DND-41 (cell line): ENCODE measurements at regions not wholly inside any gene's neighbourhood (a gene's known extent, or its start where the extent isn't known, plus 50 kb on each side); places are given as distances from the start of the nearest gene placed in this dataset.

ENCODE experiments used
- ATAC-seq: fragments of 200-7000 bp; cut with Tn5 transposase; 3 replicates; pipeline ENCODE4 v1.9.1; 2021; ENCODE audit warnings: low read depth; ENCODE audit not compliant: insufficient read depth
- DNase-seq: peaks from one replicate; pipeline ENCODE4 v3.0.0-alpha.2; 2020
- H2AFZ ChIP-seq: 2 replicates; pipeline ENCODE4 v1.6.0; 2012; ENCODE audit warnings: low read depth, low read length
- H3K27ac ChIP-seq: 2 replicates; pipeline ENCODE4 v1.5.1; 2012; ENCODE audit warnings: low read length, inconsistent platforms
- H3K27me3 ChIP-seq: fragments of 200-600 bp; sonication (generic); 2 replicates; pipeline ENCODE4 v1.6.0; 2012; ENCODE audit warnings: low read length, mild to moderate bottlenecking, inconsistent platforms; ENCODE audit not compliant: insufficient read depth, poor library complexity
- H3K36me3 ChIP-seq: 2 replicates; pipeline ENCODE4 v1.5.1; 2012; ENCODE audit warnings: low read length, inconsistent platforms; ENCODE audit not compliant: insufficient read depth
- H3K4me1 ChIP-seq: 2 replicates; pipeline ENCODE4 v1.5.1; 2012; ENCODE audit warnings: mild to moderate bottlenecking, low read length; ENCODE audit not compliant: insufficient read depth
- H3K4me2 ChIP-seq: 2 replicates; pipeline ENCODE4 v1.6.0; 2012; ENCODE audit warnings: mild to moderate bottlenecking, moderate library complexity, low read length, inconsistent platforms; ENCODE audit not compliant: insufficient read depth
- H3K4me3 ChIP-seq, 2 experiments: fragments of 200-600 bp in 1 of 2; shearing (Covaris generic) in 1 of 2; 2 replicates each; pipeline ENCODE4 v1.5.1; 2012 to 2016; ENCODE audit warnings: inconsistent platforms in 2 of 2, low read length in 2 of 2, mild to moderate bottlenecking in 2 of 2, low read depth in 1 of 2, moderate library complexity in 1 of 2
- H3K79me2 ChIP-seq: 2 replicates; pipeline ENCODE4 v1.6.0; 2012; ENCODE audit warnings: low read length, inconsistent platforms; ENCODE audit not compliant: insufficient read depth
- H3K9ac ChIP-seq: 2 replicates; pipeline ENCODE4 v1.6.0; 2012; ENCODE audit warnings: low read depth, mild to moderate bottlenecking, inconsistent platforms, low read length, moderate library complexity
- H3K9me3 ChIP-seq: 2 replicates; pipeline ENCODE4 v1.5.1; 2012; ENCODE audit warnings: low read length, moderate library complexity, mild to moderate bottlenecking, inconsistent platforms; ENCODE audit not compliant: insufficient read depth, severe bottlenecking
- H4K20me1 ChIP-seq: 2 replicates; pipeline ENCODE4 v1.6.0; 2012; ENCODE audit warnings: low read length; ENCODE audit not compliant: insufficient read depth
- EZH2 ChIP-seq: IDR thresholded peaks from 3 replicates; pipeline ENCODE4 v1.6.1; 2012; ENCODE audit warnings: borderline replicate concordance, low read depth, mild to moderate bottlenecking, moderate library complexity, low read length, inconsistent platforms; ENCODE audit not compliant: severe bottlenecking
- TF ChIP-seq, protein P1 (sequence below): IDR thresholded peaks from 2 replicates; pipeline ENCODE4 v1.5.1; 2012; ENCODE audit warnings: borderline replicate concordance, low read length, moderate library complexity, mild to moderate bottlenecking; ENCODE audit not compliant: poor library complexity, severe bottlenecking; ENCODE audit errors: extremely low read depth

DNA sequence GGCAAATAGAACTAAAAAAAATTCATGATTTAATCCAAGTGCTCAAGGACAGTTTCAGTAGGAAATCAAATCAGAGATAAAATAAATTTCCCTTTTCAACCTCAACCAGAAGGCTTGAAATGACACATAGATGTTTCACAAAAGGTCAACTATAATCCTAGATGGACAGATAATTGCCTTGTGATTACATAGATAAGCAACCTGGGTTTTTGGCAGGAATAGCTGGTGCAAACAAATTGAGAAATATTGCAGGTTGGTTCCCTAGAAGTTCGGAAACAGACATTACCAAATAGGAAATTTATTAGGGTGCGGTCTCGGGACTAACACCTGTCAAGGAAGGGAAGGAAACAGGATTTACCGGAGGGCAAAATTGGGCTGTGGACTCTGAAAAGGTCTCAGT, 497.5 kb downstream of the COG6 start:
- DNase-seq (no peak), ATAC-seq (no peak)
- H3K27ac ChIP-seq = no peak overlapping the region
- H3K36me3 ChIP-seq = no peaks in the 10 kb centered on the region
- no peaks in the 10 kb centered on the region for H3K9me3 ChIP-seq
- TF ChIP-seq EZH2 = no peak
- TF ChIP-seq, protein P1, sequence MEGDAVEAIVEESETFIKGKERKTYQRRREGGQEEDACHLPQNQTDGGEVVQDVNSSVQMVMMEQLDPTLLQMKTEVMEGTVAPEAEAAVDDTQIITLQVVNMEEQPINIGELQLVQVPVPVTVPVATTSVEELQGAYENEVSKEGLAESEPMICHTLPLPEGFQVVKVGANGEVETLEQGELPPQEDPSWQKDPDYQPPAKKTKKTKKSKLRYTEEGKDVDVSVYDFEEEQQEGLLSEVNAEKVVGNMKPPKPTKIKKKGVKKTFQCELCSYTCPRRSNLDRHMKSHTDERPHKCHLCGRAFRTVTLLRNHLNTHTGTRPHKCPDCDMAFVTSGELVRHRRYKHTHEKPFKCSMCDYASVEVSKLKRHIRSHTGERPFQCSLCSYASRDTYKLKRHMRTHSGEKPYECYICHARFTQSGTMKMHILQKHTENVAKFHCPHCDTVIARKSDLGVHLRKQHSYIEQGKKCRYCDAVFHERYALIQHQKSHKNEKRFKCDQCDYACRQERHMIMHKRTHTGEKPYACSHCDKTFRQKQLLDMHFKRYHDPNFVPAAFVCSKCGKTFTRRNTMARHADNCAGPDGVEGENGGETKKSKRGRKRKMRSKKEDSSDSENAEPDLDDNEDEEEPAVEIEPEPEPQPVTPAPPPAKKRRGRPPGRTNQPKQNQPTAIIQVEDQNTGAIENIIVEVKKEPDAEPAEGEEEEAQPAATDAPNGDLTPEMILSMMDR = no peak
- no peak overlapping the region for H2AFZ ChIP-seq
- H3K4me3 ChIP-seq = no peak overlapping the region
- no peaks in the 10 kb centered on the region for H3K79me2 ChIP-seq
- H3K4me2 ChIP-seq = no peak overlapping the region
- no peaks in the 10 kb centered on the region for H4K20me1 ChIP-seq
- H3K4me1 ChIP-seq = no peaks in the 10 kb centered on the region
- peaks cover 6% of the 10 kb centered on the region for H3K27me3 ChIP-seq
- H3K9ac ChIP-seq = no peak overlapping the region

GRCh38 chr13:40153516-40153915, 498.1 kb downstream of the COG6 start:
- Histone ChIP-seq H3K27ac (no peak overlapping the region), H3K9me3 (no peaks in the 10 kb centered on the region), H3K79me2 (no peaks in the 10 kb centered on the region), H3K4me2 (no peak overlapping the region), H3K4me3 (no peak overlapping the region), H4K20me1 (no peaks in the 10 kb centered on the region), H3K4me1 (no peaks in the 10 kb centered on the region), H2AFZ (no peak overlapping the region), H3K9ac (no peak overlapping the region), H3K27me3 (peaks cover 8% of the 10 kb centered on the region), H3K36me3 (no peaks in the 10 kb centered on the region)
- TF ChIP-seq EZH2 = no peak
- TF ChIP-seq, protein P1 = no peak
- DNase-seq = no peak
- ATAC-seq = no peak

DNA sequence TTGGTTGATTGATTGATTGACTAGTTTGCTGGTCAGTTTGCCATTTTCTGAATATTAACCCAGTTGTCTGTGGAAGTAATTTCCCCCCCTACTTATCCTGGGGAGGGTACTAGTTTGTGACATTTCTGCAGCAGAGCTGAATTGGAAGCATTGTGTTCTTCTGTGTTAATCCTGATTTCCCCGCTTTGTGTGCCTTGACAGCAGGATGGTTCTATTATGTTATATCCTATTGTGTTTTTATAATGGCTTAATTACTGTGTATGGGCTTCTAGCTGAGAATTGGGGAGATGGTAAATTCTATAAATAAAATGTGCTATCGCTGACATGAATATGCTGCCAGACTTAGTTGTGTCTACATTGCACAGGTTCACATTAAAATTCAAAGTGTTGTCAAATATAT, 499.7 kb downstream of the COG6 start:
- H3K9ac ChIP-seq = no peak overlapping the region
- no peaks in the 10 kb centered on the region for H4K20me1 ChIP-seq
- H3K79me2 ChIP-seq = no peaks in the 10 kb centered on the region
- TF ChIP-seq EZH2 = no peak
- TF ChIP-seq, protein P1 = no peak
- no peak for DNase-seq
- no peak overlapping the region for H2AFZ ChIP-seq
- H3K27me3 ChIP-seq = peaks cover 5% of the 10 kb centered on the region
- no peak overlapping the region for H3K27ac ChIP-seq
- H3K9me3 ChIP-seq = no peaks in the 10 kb centered on the region
- no peaks in the 10 kb centered on the region for H3K4me1 ChIP-seq
- no peak overlapping the region for H3K4me2 ChIP-seq
- H3K36me3 ChIP-seq = no peaks in the 10 kb centered on the region
- ATAC-seq = no peak
- H3K4me3 ChIP-seq = no peak overlapping the region

DNA sequence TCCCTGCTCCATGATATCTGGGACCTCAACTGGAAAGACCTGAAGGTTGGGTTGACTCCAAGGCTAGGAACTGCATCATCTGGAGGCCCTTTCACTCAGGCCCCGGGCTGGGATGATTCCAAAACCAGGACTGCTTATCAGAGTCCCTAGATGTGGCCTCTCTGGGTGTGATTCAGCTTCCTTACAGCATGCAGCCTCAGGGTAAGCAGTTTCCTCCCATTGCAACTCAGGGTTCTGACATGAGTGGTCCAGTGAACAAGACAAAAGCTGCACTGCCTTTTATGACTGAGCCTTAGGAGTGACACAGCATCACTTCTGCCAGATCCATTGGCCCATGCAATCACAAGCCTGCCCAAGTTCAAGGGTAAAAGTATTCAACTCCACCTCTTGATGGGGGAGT, 502.8 kb downstream of the COG6 start:
- Histone ChIP-seq H3K4me1 (no peaks in the 10 kb centered on the region), H3K4me3 (no peak overlapping the region), H3K27ac (no peak overlapping the region), H3K9me3 (no peaks in the 10 kb centered on the region), H4K20me1 (no peaks in the 10 kb centered on the region), H3K27me3 (peaks cover 2% of the 10 kb centered on the region), H3K79me2 (no peaks in the 10 kb centered on the region), H3K4me2 (no peak overlapping the region), H3K36me3 (no peaks in the 10 kb centered on the region), H3K9ac (no peak overlapping the region), H2AFZ (no peak overlapping the region)
- TF ChIP-seq, protein P1 = no peak
- no peak for TF ChIP-seq EZH2
- no peak for ATAC-seq
- no peak for DNase-seq
